Mesothelial cell of epicardium (in vitro differentiated cells): ENCODE measurements at regions not wholly inside any gene's neighbourhood (a gene's known extent, or its start where the extent isn't known, plus 50 kb on each side); places are given as distances from the start of the nearest gene placed in this dataset.

Source experiments
- DNase-seq, 2 experiments: peaks; one replicate each; pipeline ENCODE4 v3.0.0; 2021; ENCODE audit warnings: low spot score in 2 of 2; ENCODE audit not compliant: unreplicated experiment in 2 of 2
- H3K27ac Mint-ChIP-seq: 2 replicates; pipeline ENCODE4 v1.8.0; 2021; ENCODE audit warnings: mixed read lengths
- H3K27me3 Mint-ChIP-seq: 2 replicates; pipeline ENCODE4 v1.8.0; 2021; ENCODE audit warnings: low read depth, mixed read lengths
- H3K36me3 Mint-ChIP-seq: 2 replicates; pipeline ENCODE4 v1.8.0; 2021; ENCODE audit warnings: mixed read lengths
- H3K4me1 Mint-ChIP-seq: 2 replicates; pipeline ENCODE4 v1.8.0; 2021; ENCODE audit warnings: mixed read lengths
- H3K4me3 Mint-ChIP-seq: 2 replicates; pipeline ENCODE4 v1.8.0; 2021; ENCODE audit warnings: mild to moderate bottlenecking, moderate library complexity, mixed read lengths
- H3K9me3 Mint-ChIP-seq: 2 replicates; pipeline ENCODE4 v1.8.0; 2021; ENCODE audit warnings: mixed read lengths
- CTCF ChIP-seq: fragments of 200-600 bp; sonication (generic); IDR thresholded peaks from one replicate; pipeline ENCODE4 v1.5.0; 2021; ENCODE audit warnings: antibody characterized with exemption; ENCODE audit not compliant: unreplicated experiment

DNA sequence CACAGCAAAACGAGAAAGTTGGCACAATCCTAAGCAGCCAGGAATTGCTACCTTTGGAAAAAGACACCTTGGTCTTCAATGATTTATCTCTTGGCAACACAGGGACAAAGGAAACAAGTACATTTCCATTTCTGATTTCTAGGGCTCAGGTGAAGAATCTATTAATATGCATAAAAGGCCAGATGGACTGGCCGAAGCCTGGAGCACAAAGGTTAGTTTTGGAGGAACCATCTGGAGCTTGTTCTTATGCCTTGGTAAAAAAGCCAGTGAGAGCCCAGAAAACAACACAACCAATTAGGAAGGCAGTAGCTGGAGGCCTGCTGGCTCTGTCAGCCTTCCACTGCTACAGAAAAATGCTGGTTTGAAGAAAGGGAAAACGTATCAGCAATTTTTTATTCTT, 713.5 kb upstream of the API5 start:
- no peak for DNase-seq
- Mint-ChIP-seq H3K27ac (no peak overlapping the region), H3K36me3 (no peaks in the 10 kb centered on the region), H3K4me1 (peaks cover 3% of the 10 kb centered on the region), H3K4me3 (no peak overlapping the region), H3K9me3 (no peaks in the 10 kb centered on the region), H3K27me3 (no peaks in the 10 kb centered on the region)
- TF ChIP-seq CTCF = no peak

- no peak for DNase-seq
- H3K27me3 Mint-ChIP-seq = peaks cover 3% of the 10 kb centered on the region
- no peak for TF ChIP-seq CTCF
- H3K4me1 Mint-ChIP-seq = peaks cover 14% of the 10 kb centered on the region
- H3K9me3 Mint-ChIP-seq = no peaks in the 10 kb centered on the region
- no peak overlapping the region for H3K27ac Mint-ChIP-seq
- H3K4me3 Mint-ChIP-seq = no peak overlapping the region
- H3K36me3 Mint-ChIP-seq = no peaks in the 10 kb centered on the region
Observed at GRCh38 chr11:42620796-42621195, 691.0 kb upstream of the API5 start.

DNA sequence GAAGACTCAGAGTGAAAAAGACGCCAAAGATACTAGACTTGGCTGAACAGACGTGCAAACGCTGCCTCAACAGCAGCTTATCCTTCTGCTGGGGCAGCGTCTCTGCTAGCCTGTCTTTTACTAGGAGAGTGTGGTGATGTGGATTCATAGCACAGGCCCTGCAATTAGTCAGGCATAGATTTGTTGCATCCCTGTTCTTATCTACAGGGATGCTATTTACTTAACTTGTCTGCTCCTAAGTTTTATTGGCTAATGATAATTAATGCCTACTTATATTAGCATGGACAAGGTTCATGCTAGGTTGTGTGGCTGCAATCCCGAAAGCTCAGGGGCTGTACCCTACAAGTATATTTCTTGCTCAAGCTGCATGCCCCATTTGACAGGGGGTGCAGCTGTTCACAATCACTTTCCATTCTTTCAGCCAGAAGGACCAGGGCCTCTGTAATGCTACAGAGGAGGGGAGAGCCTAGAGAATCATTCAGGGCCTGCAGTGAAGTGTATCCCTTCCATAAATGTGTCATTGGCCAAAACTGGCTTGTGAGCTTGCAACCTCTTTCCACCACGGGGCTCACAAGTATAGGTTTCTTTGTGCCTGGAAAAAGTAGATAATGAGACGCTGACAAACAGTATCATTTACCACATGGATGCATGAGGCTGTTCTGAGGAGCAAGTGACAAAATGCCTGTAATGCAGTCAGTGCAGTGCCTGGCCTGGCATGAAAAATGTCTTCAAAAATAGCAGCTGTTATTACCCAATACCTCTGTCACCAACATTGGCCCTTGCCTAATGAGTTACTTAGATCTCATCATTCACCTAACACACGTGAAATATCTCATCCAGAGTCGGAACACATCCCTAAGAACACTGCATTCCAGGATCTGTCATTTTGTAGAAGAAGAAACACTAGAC, 685.8 kb upstream of the API5 start:
- no peak for DNase-seq
- H3K36me3 Mint-ChIP-seq = no peaks in the 10 kb centered on the region

DNA sequence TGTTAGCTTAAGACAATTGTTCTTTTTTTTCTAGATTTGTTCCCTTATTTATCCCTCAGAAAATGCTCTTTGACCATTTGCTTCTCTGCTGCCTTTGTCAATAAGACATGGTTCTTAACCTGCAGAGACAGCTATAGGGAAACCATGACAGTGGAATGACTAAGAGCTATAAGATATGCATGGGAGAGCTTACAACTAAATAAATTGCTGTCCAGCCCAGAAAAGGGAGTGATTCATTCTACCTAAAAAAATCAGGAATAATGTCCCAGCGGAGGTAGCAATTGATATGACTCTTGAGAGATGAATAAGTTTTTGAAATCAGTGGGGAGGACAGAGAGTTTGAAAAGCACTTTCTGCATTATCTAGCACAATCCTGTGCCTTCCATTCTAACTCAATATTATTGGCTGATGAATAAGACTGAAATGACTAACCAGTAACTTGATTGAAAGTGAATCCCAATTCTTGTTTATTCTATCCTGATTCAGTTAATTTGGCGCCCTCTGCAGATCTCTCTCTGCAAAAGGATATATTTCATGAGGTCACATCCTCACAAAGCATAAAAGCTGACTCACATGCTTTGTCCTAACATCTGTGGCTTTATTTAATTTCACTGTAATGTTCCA, 680.5 kb upstream of the API5 start:
- TF ChIP-seq CTCF = no peak
- DNase-seq = no peak
- H3K36me3 Mint-ChIP-seq = no peaks in the 10 kb centered on the region
- H3K4me3 Mint-ChIP-seq = no peak overlapping the region
- H3K4me1 Mint-ChIP-seq = no peaks in the 10 kb centered on the region
- no peak overlapping the region for H3K27ac Mint-ChIP-seq
- peaks cover 6% of the 10 kb centered on the region for H3K27me3 Mint-ChIP-seq
- H3K9me3 Mint-ChIP-seq = no peaks in the 10 kb centered on the region

More for the DNA sequence above, 685.8 kb upstream of the API5 start:
- H3K4me3 Mint-ChIP-seq = no peak overlapping the region
- peaks cover 3% of the 10 kb centered on the region for H3K27me3 Mint-ChIP-seq
- peaks cover 14% of the 10 kb centered on the region for H3K4me1 Mint-ChIP-seq
- H3K9me3 Mint-ChIP-seq = no peaks in the 10 kb centered on the region
- TF ChIP-seq CTCF = no peak
- no peak overlapping the region for H3K27ac Mint-ChIP-seq

GRCh38 chr11:42646959-42647358, 664.8 kb upstream of the API5 start:
- Mint-ChIP-seq H3K9me3 (no peaks in the 10 kb centered on the region), H3K4me3 (no peak overlapping the region), H3K4me1 (no peaks in the 10 kb centered on the region), H3K27ac (no peak overlapping the region), H3K27me3 (no peaks in the 10 kb centered on the region), H3K36me3 (no peaks in the 10 kb centered on the region)
- DNase-seq = no peak
- TF ChIP-seq CTCF = no peak
